SH-SY5Y (cell line): ENCODE measurements at regions not wholly inside any gene's neighbourhood (a gene's known extent, or its start where the extent isn't known, plus 50 kb on each side); places are given as distances from the start of the nearest gene placed in this dataset.

Experiments
- GATA2 ChIP-seq: IDR thresholded peaks from 2 replicates; pipeline ENCODE4 v1.6.1; 2011; ENCODE audit warnings: mild to moderate bottlenecking, low read depth, low read length
- GATA3 ChIP-seq: IDR thresholded peaks from 2 replicates; pipeline ENCODE4 v1.6.1; 2011; ENCODE audit warnings: low read depth, mild to moderate bottlenecking, low read length, moderate library complexity

DNA sequence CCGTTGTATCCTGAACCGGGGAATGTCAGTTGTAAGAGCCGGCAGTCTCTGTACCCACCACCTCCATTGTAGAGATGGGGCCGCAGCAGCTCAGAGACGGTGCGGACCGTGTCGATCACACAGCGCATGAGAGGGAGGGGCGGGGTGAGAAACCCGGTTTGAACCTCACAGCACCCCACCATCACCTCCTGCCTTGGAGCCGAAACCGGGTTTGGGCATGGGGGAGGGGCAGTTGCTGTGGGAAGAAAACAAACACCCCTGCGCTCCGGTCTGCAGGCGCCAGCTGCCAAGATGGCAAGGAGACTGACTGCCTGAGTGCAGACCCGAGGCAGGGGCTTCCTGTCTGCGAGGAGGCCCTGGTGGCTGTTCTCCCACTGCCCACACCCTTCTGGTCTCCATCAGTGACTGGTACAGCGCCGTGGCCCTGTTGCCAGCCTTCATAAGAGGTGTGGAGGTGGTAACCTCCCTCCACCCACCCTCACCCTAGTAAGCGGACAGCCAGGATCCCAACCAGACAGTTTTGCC is 69.2 kb upstream of the SSBP3 start:
- TF ChIP-seq GATA2 (no peak), GATA3 (no peak)
